HL-60/S4 treated with retinoic acid at 250 ng/mL for 4 days and 3 days (cell line): ENCODE measurements at regions not wholly inside any gene's neighbourhood (a gene's known extent, or its start where the extent isn't known, plus 50 kb on each side); places are given as distances from the start of the nearest gene placed in this dataset.

ENCODE experiments used
- in situ Hi-C: fragments of 300-500 bp; cut with MboI; formaldehyde crosslinking; loops from 2 replicates; pipeline ENCODE4 v1.7.0; 2022; ENCODE audit warnings: low sequenced_read_pairs

DNA sequence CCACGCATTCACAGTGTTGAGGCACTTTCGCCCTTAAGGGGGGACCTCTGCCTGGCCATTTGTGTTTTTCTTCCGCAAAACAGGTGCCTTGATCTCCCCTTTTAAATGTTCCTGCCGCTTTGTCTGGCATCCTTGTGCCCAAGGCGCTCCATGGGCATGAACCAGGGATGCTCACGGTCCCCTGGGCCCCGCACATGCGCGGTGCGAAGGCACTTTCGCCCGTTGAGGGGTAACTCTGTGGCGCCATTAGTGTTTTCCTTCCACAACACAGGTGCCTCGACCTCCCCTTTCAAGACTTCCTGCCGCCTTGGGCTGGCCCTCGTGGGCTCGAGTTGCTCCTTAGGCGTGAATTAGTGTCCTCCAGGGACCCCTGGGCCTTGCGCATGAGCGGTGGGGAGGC is 335.5 kb downstream of the ALG10 start:
- in situ Hi-C loops, result no loop called here

DNA sequence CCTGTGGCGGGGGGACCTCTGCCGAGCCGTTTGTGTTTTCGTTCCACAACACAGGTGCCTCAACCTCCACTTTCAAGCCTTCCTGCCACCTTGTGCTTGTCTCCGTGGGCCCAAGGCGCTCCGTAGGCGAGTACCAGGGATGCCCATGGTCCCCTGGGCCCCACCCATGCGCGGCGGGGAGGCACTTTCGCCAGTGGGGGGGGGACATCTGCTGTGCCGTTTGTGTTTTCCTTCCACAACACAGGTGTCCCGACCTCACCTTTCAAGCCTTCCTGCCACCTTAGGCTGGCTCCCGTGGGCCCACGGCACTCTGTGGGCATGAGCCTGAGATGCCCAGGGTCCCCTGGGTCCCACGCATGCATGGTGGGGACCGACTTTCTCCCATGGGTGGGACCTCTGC is 335.9 kb downstream of the ALG10 start:
- in situ Hi-C loops, result no loop called here

DNA sequence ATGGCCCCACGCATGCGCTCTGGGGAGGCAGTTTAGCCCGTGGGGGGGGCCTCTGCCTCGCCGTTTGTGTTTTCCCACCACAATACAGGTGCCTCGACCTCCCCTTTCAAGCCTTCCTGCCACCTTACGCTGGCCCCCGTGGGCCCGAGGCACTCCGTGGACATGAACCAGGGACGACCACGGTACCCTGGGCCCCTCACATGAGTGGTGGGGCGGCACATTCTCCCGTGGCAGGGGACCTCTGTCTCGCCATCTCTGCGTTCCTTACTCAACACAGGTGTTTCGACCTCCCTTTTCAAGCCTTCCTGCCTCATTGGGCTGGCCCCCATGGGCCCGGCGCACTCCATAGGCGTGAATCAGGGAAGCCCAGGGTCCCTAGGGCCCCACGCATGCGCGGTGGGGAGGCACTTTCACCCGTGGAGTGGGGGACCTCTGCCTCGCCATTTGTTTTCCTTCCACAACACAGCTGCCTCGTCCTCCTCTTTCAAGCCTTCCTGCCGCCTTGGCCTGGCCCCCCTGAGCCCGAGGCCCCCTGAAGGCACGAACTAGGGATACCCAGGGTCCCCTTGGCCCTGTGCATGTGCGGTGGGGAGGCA is 339.5 kb downstream of the ALG10 start:
- in situ Hi-C loops, result no loop called here

DNA sequence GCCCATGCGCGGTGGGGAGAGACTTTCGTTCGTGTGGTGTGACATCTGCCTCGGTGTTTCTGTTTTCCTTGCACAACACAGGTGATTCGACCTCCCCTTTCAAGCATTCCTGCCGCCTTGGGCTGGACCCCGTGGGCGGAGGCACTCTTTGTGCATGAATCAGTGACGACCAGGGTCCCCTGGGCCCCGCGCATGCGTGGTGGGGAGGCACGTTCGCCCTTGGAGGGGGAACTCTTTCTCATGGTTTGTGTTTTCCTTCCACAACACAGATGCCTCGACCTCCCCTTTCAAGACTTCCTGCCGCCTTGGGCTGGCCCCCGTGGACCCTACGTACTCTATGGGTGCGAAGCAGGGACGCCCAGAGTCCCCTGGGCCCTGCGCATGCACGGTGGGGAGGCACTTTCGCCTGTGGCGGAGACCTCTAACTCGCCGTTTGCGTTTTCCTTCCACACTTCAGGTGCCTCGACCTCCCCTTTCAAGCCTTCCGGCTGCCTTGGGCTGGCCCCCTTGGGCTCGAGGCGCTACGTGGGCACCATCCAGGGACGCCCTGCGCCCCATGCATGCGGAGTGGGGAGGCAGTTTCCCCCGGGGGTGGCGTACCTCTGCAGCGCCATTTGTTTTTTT is 340.9 kb downstream of the ALG10 start:
- in situ Hi-C loops, result no loop called here

DNA sequence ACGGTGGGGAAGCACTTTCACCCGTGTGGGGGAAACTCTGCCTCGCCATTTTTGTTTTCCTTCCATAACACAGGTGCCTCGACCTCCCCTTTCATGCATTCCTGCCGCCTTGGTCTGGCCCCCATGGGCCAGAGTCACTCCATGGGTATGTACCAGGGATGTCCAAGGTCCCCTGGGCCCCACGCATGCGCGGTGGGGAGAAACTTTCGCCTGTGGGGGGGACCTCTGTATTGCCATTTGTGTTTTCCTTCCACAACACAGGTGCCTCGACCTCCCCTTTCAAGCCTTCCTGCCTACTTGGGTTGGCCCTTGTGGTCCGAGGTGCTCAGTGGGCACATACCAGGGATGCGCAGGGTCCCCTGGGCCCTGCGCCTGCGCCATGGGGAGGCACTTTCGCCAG is 345.8 kb downstream of the ALG10 start:
- in situ Hi-C loops, result no loop called here

DNA sequence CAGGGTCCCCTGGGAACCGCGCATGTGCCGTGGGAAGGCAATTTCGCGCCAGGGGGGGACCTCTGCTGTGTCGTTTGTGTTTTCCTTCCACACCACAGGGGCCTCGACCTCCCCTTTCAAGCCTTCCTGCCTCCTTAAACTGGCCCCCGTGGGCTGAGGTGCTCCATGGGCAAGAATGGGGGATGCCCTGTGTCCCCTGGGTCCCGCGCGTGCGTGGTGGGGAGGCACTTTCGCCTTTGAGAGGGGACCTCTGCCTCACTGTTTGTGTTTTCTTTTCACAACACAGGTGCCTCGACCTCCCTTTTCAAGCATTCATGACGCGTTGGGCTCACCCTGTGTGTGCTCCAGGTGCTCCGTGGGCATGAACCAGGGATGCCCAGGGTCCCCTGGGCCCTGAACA is 348.8 kb downstream of the ALG10 start:
- in situ Hi-C loops, result no loop called here

DNA sequence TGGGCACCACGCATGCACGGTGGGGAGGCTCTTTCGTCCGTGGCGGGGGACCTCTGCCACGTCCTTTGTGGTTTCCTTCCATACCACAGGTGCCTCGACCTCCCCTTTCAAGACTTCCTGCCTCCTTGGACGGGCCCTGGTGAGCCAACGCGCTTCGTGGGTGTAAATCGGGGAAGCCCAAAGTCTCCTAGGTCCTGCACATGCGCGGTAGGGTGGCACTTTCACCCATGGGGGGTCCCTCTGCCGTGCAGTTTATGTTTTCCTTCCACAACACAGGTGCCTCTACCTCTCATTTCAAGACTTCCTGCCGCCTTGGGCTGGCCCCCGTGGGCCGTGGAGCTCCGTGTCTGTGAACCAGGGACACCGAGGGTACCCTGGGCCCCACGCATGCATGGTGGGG is 349.7 kb downstream of the ALG10 start:
- in situ Hi-C loops, result no loop called here

DNA sequence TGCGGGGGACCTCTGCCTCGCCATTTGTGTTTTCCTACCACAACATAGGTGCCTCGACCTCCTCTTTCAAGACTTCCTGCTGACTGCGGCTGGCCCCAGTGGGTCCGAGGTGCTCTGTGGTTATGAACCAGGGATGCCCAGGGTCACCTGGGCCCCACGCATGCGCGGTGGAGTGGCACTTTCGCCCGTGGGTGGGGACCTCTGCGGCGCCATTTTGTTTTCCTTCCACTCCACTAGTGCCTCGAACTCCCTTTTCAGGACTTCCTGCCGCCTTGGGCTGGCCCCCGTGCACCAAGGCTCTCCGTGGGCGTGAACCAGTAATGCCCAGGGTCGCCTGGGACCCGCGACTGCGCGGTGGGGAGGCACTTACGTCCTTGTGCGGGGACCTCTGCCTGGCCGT is 351.6 kb downstream of the ALG10 start:
- in situ Hi-C loops, result no loop called here

DNA sequence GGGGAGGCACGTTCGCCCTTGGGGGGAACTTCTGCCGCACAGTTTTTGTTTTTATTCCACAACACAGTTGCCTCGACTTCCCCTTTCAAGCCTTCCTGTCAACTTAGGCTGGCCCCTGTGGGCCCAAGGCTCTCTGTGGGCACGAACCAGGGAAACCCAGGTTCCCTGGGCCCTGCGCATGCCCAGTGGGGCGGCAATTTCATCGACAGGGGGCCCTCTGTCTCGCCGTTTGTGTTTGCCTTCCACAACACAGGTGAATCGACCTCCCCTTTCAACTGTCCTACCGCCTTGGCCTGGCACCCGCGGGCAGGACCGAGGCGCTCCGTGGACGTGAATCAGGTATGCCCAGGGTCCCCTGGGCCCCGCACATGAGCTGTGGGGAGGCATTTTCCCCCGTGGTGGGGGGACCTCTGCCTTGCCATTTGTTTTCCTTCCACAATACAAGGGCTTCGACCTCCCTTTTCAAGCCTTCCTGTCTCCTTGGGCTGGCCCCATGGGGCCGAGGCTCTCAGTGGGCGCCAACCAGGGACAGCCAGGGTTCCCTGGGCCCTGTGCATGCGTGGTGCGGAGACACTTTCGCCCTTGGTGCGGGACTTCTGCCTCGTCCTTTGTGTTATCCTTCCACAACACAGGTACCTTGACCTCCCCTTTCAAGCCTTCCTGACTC is 354.0 kb downstream of the ALG10 start:
- in situ Hi-C loops, result no loop called here

DNA sequence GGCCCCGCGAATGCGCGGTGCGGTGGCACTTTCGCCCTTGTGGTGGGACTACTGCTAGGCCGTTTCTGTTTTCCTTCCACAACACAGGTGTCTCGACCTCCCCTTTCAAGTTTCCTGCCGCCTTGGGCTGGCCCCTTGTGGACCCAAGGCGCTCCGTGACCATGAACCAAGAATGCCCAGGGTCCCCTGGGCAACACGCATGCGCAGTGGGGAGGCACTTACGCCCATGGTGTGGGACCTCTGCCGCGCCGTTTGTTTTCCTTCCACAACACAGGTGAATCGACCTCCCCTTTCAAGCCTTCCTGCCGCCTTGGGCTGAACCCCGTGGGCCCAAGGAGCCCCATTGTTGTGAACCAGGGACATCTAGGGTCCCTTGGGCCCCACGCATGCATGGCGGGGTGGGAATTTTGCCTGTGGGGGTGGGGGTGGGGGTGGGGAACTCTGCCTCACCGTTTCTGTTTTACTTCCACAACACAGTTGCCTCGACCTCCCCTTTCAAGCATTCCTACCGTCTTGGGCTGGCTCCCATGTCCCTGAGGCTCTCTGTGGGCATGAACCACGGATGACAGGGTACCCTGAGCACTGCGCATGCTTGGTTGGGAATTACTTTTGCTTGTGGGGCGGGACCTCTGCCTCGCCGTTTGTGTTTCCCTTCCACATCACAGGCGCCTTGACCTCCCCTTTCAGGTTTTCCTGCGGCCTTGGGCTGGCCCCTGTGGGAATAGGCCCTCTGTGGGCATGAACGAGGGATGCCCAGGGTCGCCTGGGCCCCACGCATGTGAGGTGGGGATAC is 355.1 kb downstream of the ALG10 start:
- in situ Hi-C loops, result no loop called here

DNA sequence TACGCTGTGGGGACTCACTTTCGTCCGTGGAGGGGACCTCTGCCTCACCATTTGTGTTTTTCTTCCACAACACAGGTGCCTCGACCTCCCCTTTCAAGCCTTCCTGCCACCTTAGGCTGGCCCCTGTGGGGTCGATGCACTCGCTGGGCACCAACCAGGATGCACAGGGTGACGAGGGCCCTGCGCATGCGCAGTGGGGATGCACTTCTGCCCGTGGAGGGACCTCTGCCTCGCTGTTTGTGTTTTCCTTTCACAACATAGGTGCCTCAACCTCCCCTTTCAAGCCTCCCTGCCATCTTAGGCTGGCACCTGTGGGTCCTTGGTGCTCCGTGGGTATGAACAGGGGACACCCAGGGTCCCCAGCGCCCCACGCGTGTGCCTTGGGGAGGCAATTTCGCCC is 356.8 kb downstream of the ALG10 start:
- in situ Hi-C loops, result no loop called here

DNA sequence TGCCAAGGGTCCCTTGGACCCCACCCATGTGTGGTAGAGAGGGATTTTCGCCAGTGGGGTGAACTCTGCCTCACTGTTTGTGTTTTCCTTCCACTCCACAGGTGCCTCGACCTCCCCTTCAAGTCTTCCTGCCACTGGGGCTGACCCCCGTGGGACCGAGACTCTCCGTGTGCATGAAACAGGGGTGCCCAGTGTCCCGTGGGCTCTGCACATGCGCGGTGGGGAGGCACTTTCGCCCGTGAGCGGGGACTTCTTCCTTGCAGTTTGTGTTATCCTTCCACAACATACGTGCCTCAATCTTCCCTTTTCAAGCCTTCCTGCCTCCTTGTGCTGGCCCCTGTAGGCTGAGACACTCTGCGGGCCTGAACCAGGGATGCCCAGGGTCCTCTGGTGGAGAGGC is 362.4 kb downstream of the ALG10 start:
- in situ Hi-C loops, result no loop called here

DNA sequence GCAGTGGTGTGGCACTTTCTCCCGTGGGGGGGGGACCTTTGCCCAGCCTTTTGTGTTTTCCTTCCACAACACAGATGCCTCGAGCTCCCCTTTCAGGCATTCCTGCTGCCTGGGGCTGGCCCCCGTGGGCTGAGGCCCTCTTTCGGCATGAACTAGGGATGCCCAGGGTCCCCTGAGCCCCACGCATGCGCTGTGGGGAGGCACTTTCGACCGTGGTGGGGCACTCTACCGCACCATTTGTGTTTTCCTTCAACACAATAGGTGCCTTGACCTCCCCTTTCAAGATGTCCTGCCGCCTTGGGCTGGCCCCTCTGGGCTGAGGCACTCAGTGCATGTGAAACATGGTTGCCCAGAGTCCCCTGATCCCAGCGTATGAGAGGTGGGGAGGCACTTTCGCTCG is 363.7 kb downstream of the ALG10 start:
- in situ Hi-C loops, result no loop called here

DNA sequence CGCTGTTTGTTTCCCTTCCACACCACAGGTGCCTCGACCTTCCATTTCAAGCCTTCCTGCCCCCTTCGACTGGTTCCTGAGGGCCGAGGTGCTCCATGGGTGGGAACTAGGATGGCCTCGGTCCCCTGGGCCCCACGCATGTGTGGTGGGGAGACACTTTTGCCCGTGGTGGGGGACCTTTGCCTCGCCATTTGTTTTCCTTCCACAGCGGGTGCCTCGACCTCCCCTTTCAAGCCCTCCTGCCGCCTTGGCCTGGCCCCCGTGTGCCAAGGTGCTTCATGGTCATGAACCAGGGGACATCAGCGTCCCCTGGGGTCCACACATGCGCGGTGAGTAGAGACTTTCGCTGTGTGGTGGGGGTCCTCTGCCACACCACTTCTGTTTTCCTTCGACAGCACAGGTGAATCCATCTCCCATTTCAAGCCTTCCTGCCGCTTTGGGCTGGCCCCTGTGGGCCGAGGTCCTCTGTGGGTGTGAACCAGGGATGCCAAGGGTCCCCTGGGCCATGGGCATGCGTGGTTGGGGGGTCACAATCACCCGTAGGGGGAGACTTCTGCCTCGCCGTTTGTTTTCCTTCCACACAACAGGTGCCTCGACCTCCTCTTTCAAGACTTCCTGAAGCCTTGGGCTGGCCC is 364.4 kb downstream of the ALG10 start:
- in situ Hi-C loops, result no loop called here

DNA sequence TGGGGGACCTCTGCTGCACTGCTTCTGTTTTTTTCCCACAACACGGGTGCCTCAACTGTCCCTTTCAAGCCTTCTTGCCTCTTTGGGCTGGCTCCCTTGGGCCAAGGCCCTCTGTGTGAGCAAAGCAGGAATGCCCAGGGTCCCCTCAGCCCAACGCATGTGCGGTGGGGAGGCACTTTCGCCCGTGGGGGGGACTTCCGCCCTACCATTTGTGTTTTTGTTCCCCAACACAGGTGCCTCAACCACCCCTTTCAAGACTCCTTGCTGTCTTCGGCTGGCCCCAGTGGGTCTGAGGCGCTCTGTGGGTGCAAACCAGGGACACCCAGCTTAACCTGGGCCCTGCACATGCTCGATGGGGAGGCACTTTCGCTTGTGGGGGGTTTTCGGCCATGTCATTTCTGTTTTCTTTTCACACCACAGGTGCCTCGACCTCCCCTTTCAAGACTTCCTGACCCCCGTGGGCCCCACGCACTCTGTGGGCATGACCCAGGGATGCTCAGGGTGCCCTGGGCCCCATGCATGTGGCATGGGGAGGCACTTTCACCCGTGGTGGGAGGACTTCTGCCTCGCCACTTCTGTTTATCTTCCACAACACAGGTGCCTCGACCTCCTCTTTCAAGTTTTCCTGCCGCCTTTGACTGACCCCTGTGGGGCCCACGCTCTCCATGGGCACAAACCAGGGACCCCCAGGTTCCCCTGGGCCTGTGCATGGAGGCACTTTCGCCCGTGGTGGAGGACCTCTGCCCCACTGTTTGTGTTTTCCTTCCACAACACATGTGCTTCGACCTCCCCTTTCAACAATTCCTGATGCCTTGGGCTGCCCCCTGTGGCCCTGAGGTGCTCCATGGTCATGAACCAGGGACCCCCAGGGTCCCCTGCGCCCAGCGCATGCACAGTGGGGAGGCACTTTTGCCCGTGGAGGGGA is 365.7 kb downstream of the ALG10 start:
- in situ Hi-C loops, result no loop called here

DNA sequence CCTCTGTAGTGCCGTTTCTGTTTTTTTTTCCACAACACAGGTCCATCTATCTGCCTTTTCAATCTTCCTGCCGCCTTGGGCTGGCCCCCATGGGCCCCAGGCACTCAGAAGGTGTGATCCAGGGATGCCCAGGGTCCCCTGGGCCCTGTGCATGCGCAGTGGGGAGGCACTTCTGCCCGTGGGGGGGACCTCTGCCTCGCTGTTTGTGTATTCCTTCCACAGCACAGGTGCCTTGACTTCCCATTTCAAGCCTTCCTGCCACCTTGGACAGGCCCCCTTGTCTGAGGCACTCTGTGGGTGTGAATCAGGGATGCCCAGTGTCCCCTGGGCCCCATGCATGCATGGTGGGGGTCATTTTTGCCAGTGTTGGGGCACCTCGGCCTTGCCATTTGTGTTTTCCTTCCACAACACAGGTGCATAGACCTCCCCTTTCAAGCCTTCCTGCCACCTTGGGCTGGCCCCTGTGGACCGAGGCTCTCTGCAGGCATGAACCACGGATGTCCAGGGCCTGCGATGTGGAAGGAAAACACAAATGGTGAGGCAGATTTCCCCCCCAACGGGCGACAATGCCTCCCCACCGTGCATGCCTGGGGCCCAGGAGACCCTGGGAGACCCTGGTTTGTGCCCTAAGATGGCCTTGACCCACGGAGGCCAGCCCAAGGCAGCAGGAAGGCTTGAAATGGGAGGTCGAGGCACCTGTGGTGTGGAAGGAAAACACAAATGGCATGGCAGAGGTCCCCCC is 366.5 kb downstream of the ALG10 start:
- in situ Hi-C loops, result no loop called here

DNA sequence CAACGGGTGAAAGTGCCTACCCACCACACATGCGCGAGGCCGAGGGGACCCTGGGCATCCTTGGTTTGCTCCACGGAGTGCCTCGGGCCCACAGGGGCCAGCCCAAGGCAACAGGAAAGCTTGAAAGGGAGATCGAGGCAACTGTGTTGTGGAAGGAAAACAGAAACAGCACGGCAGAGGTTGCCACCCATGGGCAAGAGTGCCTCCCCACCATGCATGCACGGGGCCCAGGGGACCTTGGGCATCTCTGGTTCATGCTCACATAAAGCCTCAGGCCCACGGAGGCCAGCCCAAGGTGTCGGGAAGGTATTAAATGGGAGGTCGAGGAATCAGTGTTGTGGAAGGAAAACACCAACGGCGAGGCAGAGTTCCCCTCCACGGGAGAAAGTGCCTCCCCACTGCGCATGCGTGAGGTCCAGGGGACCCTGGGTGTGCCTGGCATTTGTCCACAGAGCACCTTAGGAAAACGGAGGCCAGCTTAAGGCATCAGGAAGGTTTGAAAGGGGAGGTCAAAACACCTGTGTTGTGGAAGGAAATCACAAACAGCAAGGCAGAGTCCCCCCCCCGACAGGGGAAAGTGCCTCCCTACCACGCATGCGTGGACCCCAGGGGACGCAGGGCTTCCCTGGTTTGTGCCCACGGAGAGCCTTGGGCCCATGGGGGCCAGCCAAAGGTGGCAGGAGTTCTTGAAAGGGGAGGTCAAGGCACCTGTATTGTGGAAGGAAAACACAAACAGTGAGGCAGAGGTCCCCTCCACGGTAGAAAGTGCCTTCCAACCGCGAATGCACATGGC is 367.3 kb downstream of the ALG10 start:
- in situ Hi-C loops, result no loop called here

DNA sequence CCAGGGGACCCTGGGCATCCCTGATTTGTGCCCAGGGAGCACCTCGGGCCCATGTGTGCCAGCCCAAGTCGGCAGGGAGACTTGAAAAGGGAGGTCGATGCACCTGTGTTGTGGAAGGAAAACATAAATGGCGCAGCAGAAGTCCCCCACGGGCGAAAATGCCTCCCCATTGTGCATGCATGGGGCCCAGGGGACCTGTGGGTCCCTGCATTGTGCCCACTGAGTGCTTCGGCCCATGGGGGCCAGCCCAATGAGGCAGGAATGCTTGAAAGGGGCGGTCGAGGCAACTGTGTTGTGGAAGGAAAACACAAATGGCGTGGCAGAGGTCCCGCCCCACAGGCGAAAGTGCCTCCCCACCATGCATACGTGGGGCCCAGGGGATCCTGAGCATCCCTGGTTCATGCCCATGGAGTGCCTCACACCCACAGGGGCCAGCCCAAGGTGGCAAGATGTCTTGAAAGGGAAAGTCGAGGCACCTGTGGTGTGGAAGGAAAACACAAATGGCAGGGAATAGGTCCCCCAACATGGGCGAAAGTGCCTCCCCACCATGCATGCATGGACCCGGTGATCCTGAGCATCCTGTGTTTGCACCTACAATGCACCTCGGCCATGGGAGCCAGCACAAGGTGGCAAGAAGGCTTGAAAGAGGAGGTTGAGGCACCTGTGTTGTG is 368.0 kb downstream of the ALG10 start:
- in situ Hi-C loops, result no loop called here
